ENCODE measurements at regions not wholly inside any gene's neighbourhood (a gene's known extent, or its start where the extent isn't known, plus 50 kb on each side); places are given as distances from the start of the nearest gene placed in this dataset.

DNA sequence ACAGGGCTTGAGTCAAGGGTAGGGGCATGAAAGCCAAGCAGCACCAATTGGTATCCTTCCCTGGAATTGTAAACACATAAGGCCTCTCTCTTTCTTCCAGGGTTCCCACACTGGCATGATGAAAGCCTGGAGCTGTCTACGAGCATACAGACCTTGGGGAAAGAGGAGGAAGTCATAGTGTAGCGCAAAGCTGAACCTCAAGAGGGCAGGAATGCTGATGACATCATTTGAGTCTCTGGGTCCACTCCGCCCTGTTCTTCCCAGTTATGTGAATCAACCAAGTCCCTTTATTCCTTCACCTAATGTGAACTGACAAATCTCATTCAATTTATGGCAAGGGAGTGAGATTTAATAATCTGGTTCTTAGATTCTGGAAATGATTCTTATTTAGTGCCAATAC lies 266.4 kb upstream of the NCAM1 start:
- H3K4me3 ChIP-seq (replicated peaks in 1 of 3; ENCODE audit: low read depth in 2 of 3, low read length in 3 of 3) = no peak overlapping the region
- no peak overlapping the region for H3K9ac ChIP-seq (ENCODE audit: insufficient read depth, low read length, poor library complexity, severe bottlenecking)
- no peaks in the 10 kb centered on the region for H3K79me2 ChIP-seq (ENCODE audit: insufficient read depth, low read length)
- intact Hi-C loops (cut with micrococcal nuclease) = no loop called here
- no peak overlapping the region for H3K27ac ChIP-seq (ENCODE audit: low read depth in 1 of 2, low read length in 2 of 2)
- no peak overlapping the region for H3K4me2 ChIP-seq (replicated peaks; ENCODE audit: extremely low read depth, low read length, poor library complexity, severe bottlenecking)
- 69% methylated on average over 2 of the region's 3 CpGs for WGBS (ENCODE audit: insufficient coverage)
- H2AFZ ChIP-seq (ENCODE audit: insufficient read depth, low read depth, low read length, poor library complexity, severe bottlenecking) = no peak overlapping the region
- H3K4me1 ChIP-seq (ENCODE audit: control insufficient read depth in 1 of 2, insufficient read depth in 2 of 2, low read length in 2 of 2) = peaks cover 0 to 8% of the 10 kb centered on the region in 2 donors
- Mint-ChIP-seq H3K9me3 (peaks cover 0 to 3% (median 0%) of the 10 kb centered on the region in 7 donors), H3K4me3 (no peak overlapping the region), H3K27ac (no peak overlapping the region), H3K4me1 (peaks cover 7% of the 10 kb centered on the region), H3K27me3 (ENCODE audit: low read depth in 3 of 3) (peaks cover 2 to 10% (median 2%) of the 10 kb centered on the region in 3 donors), H3K36me3 (no peaks in the 10 kb centered on the region)
- H4K20me1 ChIP-seq (ENCODE audit: insufficient read depth, low read length) = no peaks in the 10 kb centered on the region
- no peak for DNase-seq
- H3K9me3 ChIP-seq (replicated peaks in 1 of 2; ENCODE audit: control insufficient read depth in 1 of 2, insufficient read depth in 1 of 2, low read length in 2 of 2) = no peaks in the 10 kb centered on the region
- H3K36me3 ChIP-seq (replicated peaks in 1 of 2; ENCODE audit: control insufficient read depth in 1 of 2, insufficient read depth in 2 of 2, low read length in 2 of 2) = no peaks in the 10 kb centered on the region
- TF ChIP-seq, protein P1, sequence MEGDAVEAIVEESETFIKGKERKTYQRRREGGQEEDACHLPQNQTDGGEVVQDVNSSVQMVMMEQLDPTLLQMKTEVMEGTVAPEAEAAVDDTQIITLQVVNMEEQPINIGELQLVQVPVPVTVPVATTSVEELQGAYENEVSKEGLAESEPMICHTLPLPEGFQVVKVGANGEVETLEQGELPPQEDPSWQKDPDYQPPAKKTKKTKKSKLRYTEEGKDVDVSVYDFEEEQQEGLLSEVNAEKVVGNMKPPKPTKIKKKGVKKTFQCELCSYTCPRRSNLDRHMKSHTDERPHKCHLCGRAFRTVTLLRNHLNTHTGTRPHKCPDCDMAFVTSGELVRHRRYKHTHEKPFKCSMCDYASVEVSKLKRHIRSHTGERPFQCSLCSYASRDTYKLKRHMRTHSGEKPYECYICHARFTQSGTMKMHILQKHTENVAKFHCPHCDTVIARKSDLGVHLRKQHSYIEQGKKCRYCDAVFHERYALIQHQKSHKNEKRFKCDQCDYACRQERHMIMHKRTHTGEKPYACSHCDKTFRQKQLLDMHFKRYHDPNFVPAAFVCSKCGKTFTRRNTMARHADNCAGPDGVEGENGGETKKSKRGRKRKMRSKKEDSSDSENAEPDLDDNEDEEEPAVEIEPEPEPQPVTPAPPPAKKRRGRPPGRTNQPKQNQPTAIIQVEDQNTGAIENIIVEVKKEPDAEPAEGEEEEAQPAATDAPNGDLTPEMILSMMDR (IDR thresholded peaks at IDR 0.05) = no peak
- H3K27me3 ChIP-seq (ENCODE audit: control insufficient read depth in 2 of 2, insufficient read depth in 2 of 2, low read length in 2 of 2) = peaks cover 0 to 11% of the 10 kb centered on the region in 2 donors

DNA sequence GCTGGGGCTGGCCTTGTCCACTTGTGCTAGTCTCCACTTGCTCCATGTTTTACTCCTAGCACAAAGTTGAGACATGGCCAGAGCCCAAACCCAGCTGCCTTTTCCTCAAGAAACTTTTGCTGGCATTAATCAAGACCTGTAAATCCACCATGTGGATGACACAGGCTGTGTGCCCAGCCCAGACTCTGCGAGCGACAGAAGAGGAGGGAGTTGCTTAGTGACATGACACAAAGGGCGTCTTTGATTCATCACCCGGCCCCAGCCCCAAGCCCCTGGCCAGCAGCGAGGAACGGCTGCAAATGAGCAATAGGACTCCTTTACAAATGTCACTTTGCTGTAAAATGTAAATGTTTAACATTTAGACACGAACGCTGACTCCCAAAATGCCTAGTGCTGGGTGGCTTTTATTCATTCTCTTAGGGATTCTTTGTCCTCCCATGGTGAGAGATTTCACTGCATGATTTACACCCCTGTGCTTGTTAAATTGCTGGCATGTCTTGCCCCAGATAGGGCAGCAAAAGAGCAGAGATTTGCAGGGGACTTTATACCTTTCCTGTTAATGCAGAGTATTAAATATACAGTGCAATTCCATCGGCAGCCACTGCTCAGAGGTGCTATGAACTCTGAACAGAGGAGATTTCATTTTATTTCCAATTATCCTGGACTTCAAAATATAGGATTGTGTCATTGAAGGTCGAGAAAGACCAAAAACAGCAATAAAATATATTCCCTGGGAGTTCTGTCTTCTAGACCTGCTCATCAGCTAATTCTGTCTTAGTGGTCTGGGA lies 263.6 kb upstream of the NCAM1 start:
- Mint-ChIP-seq H3K4me1 (peaks cover 7% of the 10 kb centered on the region), H3K4me3 (no peak overlapping the region), H3K27me3 (ENCODE audit: low read depth in 3 of 3) (peaks cover 0 to 14% (median 0%) of the 10 kb centered on the region in 3 donors), H3K36me3 (no peaks in the 10 kb centered on the region), H3K9me3 (peaks cover under 1 to 6% (median under 1%) of the 10 kb centered on the region in 7 donors), H3K27ac (no peak overlapping the region)
- H3K4me2 ChIP-seq (replicated peaks; ENCODE audit: extremely low read depth, low read length, poor library complexity, severe bottlenecking) = no peak overlapping the region
- H3K36me3 ChIP-seq (replicated peaks in 1 of 2; ENCODE audit: control insufficient read depth in 1 of 2, insufficient read depth in 2 of 2, low read length in 2 of 2) = no peaks in the 10 kb centered on the region
- no peaks in the 10 kb centered on the region for H3K79me2 ChIP-seq (ENCODE audit: insufficient read depth, low read length)
- no peaks in the 10 kb centered on the region for H4K20me1 ChIP-seq (ENCODE audit: insufficient read depth, low read length)
- no peak overlapping the region for H3K27ac ChIP-seq (ENCODE audit: low read depth in 1 of 2, low read length in 2 of 2)
- TF ChIP-seq, protein P1 (IDR thresholded peaks at IDR 0.05) = no peak
- intact Hi-C loops (cut with micrococcal nuclease) = no loop called here
- no peak overlapping the region for H2AFZ ChIP-seq (ENCODE audit: insufficient read depth, low read depth, low read length, poor library complexity, severe bottlenecking)
- WGBS (ENCODE audit: insufficient coverage) = 66% methylated on average over 5 of the region's 10 CpGs
- H3K4me3 ChIP-seq (replicated peaks in 1 of 3; ENCODE audit: low read depth in 2 of 3, low read length in 3 of 3) = no peak overlapping the region
- H3K9me3 ChIP-seq (replicated peaks in 1 of 2; ENCODE audit: control insufficient read depth in 1 of 2, insufficient read depth in 1 of 2, low read length in 2 of 2) = no peaks in the 10 kb centered on the region
- H3K27me3 ChIP-seq (ENCODE audit: control insufficient read depth in 2 of 2, insufficient read depth in 2 of 2, low read length in 2 of 2) = peaks cover 0 to 11% of the 10 kb centered on the region in 2 donors
- peaks cover 0 to 8% of the 10 kb centered on the region in 2 donors for H3K4me1 ChIP-seq (ENCODE audit: control insufficient read depth in 1 of 2, insufficient read depth in 2 of 2, low read length in 2 of 2)
- no peak for DNase-seq
- no peak overlapping the region for H3K9ac ChIP-seq (ENCODE audit: insufficient read depth, low read length, poor library complexity, severe bottlenecking)
